ENCODE measurements at regions not wholly inside any gene's neighbourhood (a gene's known extent, or its start where the extent isn't known, plus 50 kb on each side); places are given as distances from the start of the nearest gene placed in this dataset.

DNA sequence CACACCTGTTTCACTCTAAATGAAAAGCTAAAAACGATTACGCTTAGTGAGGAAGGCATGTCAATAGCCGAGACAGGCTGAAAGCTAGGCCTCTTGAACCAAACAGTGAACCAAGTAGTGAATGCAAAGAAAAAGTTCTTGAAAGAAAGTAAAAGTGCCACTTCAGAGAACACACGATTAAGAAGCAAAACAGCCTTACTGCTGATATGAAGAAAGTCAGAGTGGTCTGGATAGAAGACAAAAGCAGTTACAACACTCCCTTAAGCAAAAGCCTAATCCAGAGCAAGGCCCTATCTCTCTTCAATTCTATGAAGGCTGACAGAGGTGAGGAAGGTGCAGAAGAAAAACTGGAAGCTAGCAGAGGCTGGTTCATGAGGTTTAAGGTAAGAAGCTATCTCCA lies 130.7 kb downstream of the SIPA1L2 start:
- no peak overlapping the region for H3K27ac ChIP-seq
- TF ChIP-seq, protein P1, sequence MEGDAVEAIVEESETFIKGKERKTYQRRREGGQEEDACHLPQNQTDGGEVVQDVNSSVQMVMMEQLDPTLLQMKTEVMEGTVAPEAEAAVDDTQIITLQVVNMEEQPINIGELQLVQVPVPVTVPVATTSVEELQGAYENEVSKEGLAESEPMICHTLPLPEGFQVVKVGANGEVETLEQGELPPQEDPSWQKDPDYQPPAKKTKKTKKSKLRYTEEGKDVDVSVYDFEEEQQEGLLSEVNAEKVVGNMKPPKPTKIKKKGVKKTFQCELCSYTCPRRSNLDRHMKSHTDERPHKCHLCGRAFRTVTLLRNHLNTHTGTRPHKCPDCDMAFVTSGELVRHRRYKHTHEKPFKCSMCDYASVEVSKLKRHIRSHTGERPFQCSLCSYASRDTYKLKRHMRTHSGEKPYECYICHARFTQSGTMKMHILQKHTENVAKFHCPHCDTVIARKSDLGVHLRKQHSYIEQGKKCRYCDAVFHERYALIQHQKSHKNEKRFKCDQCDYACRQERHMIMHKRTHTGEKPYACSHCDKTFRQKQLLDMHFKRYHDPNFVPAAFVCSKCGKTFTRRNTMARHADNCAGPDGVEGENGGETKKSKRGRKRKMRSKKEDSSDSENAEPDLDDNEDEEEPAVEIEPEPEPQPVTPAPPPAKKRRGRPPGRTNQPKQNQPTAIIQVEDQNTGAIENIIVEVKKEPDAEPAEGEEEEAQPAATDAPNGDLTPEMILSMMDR (conservative IDR thresholded peaks at IDR 0.05), result no peak
- no peak for TF ChIP-seq ZFX (IDR thresholded peaks at IDR 0.05)

DNA sequence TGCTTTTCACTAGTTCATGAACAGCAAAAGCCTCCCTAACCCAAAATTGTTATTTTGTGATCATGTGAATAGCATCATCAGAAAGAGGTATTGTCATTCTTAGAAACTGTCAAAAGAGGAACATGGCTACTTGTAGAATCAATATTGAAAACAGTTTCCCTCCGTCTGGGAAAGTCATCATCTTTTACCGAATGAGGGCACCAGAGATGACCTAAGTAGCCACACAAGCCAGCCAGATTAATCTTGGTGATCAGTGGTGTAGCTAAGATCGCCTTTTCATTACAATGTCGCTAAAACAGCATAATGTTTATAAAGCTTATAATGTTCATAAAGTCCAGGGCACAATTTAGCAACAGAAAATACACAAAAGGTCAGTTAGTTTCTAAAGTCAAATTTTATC lies 136.1 kb downstream of the SIPA1L2 start:
- TF ChIP-seq, protein P1 (conservative IDR thresholded peaks at IDR 0.05), result no peak; the same call in 1 of the 2 replicates
- TF ChIP-seq ZFX (IDR thresholded peaks at IDR 0.05), result no peak
- no peak overlapping the region for H3K27ac ChIP-seq

DNA sequence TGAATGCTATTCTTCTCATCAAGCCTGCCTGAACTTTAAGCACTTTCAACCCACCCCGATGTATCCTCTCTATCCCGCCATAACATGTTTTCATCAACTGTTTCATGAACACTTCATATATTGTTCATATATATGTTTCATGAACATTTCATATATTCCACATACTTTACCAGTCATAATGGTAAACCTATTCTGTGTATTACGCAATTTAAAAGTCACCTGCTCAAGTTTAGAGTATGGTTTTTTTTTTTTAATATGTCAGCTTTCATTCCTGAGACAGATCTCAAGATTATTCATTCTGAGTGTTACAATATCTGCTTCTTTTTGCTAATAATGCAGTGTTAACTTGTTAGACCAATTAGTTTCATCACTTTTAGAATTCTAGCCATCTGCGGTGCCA lies 140.7 kb downstream of the SIPA1L2 start:
- no peak for TF ChIP-seq ZFX (IDR thresholded peaks at IDR 0.05)
- TF ChIP-seq, protein P1 (conservative IDR thresholded peaks at IDR 0.05), result no peak

DNA sequence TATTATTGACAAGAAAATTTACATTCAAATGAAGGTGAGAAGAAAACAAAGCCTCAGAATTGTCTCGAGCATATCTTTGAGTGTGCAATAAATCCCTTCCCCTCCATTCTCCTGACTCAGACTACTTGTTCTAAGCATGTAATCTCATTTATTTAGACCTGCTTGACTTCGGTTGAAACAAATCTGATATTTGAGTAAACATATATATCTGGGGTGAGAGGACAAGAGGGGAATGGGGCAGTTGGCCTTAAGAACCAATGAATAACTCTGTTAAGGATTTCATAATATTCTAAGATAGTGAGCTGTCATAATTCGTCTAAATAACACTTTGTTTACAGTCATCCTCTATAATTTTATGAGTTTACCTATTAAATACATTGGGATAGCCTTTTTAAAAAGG lies 142.7 kb downstream of the SIPA1L2 start:
- no peak overlapping the region for H3K27ac ChIP-seq
- TF ChIP-seq ZFX (IDR thresholded peaks at IDR 0.05), result no peak
- TF ChIP-seq, protein P1 (conservative IDR thresholded peaks at IDR 0.05), result no peak

More for the DNA sequence above, 140.7 kb downstream of the SIPA1L2 start:
- H3K27ac ChIP-seq, result no peak overlapping the region

DNA sequence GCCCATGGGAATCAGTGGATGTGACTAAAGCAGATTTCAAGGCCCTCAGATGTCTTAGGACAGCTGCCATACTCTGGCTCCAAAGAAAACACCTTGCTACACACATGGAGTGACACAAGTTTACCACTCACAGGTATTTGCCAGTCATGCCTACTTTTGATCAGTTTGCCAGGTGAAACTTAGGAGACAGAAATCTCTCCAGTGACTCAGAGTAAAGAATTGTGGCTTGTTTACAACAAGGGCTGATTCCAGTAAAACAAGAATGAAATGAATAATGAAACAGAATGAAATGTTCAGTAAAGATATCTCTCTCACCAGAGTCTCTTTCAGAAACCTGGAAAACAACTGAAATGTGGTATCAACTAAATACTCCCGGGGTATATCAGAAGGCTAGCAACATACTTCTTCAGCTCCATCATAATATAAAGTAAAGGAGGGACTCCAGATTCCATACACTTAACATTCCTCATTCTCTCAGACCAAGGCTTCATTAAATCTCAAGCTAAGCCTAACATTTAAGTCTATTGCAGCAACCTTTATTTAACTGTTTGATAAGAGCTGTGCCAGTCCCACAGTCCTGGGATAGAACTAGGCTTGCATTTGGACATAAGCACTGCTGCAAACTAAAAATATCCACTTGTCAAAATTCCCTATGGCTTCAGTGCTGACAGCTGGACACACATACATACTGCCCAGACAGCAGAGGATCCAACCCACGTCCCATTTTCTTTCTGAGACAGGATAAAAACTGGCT lies 143.3 kb downstream of the SIPA1L2 start:
- no peak overlapping the region for H3K27ac ChIP-seq
- TF ChIP-seq ZFX (IDR thresholded peaks at IDR 0.05), result no peak
- TF ChIP-seq, protein P1 (conservative IDR thresholded peaks at IDR 0.05), result no peak

DNA sequence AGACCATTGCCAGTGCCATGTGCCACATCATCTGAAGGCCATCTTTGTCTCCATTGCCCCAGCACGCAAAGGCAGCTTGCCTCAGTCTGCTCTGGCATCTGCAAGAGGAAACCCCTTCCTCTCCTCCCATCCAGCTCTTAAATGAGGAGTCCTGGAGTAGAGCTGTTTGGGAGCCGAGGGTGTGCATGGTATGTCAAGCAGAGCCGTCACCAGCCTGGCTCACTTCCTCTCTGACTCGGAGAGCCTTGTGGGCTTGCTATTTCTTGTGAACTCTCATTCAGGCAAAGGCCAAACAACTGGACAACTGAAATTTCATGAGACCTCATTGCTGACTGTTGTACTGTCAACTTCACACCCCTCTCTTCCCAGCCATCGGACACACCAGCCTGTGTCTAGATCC lies 143.9 kb downstream of the SIPA1L2 start:
- TF ChIP-seq, protein P1 (conservative IDR thresholded peaks at IDR 0.05), result no peak
- no peak for TF ChIP-seq ZFX (IDR thresholded peaks at IDR 0.05)
- H3K27ac ChIP-seq, result no peak overlapping the region

DNA sequence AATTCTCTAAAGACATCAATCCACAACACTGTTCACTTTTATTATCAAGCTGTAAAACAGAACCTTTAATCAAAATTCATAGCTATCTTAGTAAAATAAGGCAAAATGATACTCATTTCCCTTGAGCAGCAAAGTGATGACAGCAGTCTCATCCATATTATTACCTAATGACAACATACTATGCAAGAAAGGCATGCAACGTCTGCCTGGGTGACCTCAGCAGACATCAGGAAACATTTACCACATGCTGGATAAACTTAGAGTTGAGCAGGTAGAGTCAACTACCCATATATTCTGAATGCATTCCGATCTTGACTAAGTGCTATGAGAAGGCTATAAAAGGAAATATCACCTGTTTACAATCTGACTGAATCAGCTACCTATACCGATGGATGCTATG lies 145.1 kb downstream of the SIPA1L2 start:
- no peak overlapping the region for H3K27ac ChIP-seq
- TF ChIP-seq ZFX (IDR thresholded peaks at IDR 0.05), result no peak
- TF ChIP-seq, protein P1 (conservative IDR thresholded peaks at IDR 0.05), result no peak

Measured in C4-2B (cell line).